T-helper 1 cell treated with Interleukin-12 subunit alpha and Interleukin-12 subunit beta and Interleukin-4 antibody, amounts not matched to agents 30 ng/mL and 1 ng/mL, for 36 hours (primary cell): ENCODE measurements at regions not wholly inside any gene's neighbourhood (a gene's known extent, or its start where the extent isn't known, plus 50 kb on each side); places are given as distances from the start of the nearest gene placed in this dataset.

ENCODE experiments used
- intact Hi-C: fragments of 100-400 bp; cut with micrococcal nuclease; formaldehyde crosslinking; loops from one replicate; pipeline ENCODE4 v1.15.1; 2024

- intact Hi-C loops, result loop anchor here (1.0 kb wide), 1 partner anchor 9 kb away; no protein-coding TSS in a partner anchor
Measured at GRCh38 chr6:140572129-140572528, 1197.7 kb upstream of the CITED2 start.

- intact Hi-C loops, result no loop called here
Measured at GRCh38 chr6:140571145-140571544, 1196.7 kb upstream of the CITED2 start.

GRCh38 chr6:140567466-140567865, 1193.0 kb upstream of the CITED2 start:
- intact Hi-C loops, result no loop called here

- intact Hi-C loops, result no loop called here
Measured at GRCh38 chr6:140566781-140567277, 1192.4 kb upstream of the CITED2 start.

DNA sequence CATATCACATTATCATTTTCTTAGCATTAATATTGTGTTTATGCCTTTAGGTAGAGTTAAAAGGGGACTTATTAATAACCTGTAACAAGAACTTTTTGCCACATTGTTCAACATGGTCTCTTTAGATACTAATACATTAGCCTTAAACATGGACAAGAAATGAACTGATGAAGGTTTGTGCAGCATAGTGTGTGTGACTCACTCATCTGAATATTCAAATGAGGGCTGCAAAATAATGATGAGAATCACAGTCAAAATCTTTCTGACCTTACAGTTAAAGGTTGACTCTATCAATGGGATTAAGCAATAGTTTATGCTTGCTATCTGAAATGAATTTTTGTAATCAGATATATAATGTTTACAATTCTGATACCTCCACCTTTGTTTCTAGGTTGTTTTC, 1189.3 kb upstream of the CITED2 start:
- intact Hi-C loops, result no loop called here

DNA sequence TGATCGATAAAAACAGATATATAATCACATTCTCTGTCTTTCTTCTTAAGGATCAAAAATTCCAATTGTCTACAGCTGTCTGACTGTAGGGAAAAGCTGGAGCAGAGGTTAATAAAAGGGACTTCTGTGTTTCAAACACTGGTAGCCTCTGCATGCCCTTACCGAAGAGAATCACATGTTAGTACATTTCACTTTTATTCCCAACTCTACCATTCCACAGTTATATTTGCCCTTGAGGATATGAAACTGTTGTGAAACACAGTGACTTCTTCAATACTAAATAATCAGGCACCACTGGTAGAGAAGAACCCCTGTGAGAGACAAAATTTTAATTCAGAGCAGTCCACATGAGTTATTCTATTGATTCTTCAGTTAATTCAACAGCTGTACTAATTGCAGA, 1187.3 kb upstream of the CITED2 start:
- intact Hi-C loops, result no loop called here

GRCh38 chr6:140560671-140561070, 1186.2 kb upstream of the CITED2 start:
- intact Hi-C loops, result no loop called here

DNA sequence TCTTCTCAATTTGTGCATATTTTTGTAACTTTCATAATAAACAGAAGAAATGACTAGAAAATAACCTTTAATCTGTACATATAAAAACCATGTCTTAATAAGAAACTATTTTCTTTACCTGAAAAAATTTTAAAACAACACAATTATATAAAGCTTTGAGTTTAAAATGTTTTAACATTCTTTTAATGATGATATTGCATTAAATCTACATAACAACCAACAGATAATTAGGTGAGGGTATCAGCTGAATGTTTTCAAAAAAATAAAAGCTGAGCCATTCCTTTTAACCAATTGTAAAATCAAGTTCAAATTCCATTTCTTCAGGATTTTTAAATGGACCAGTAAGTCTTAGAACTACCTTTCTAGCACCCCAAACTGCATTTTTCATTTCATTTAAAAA, 1185.0 kb upstream of the CITED2 start:
- intact Hi-C loops, result no loop called here

DNA sequence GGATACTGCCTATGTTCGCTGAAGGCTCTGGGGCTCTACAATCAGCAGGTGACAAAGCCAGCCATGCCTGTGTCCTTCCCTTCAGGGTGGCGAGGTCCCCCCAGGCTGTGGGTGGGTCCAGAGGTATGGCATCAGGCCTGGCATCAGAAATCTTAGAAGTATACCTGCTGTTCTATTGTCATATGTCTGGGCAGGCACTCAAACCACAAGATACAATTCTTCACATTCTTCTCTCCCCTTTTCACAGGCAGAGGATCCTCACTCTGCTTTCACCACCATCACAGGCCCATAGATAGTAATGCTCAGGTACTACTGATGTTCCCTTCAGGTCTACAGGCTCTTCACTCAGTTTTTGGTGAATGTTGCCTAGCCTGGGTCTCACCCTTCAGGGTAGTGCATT, 1180.0 kb upstream of the CITED2 start:
- intact Hi-C loops, result no loop called here

DNA sequence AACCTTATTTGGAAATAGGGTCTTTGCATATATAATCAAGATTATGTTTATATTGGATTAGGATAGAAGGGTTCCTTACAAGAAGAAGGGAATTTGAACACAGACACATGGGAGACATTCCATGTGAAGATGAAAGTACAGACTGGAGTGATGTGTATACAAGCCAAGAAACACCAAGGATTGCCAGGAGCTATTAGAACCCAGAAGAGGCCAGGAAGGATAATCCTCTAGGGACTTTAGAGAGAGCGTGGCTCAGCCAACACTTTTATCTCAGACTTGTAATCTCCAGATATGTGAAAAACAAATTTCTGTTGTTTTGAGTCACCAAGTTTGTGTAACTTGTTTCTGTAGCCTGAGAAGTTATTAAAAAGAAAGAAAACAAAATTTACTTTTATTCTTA, 1173.9 kb upstream of the CITED2 start:
- intact Hi-C loops, result no loop called here

- intact Hi-C loops, result no loop called here
Measured at GRCh38 chr6:140546640-140547039, 1172.2 kb upstream of the CITED2 start.

DNA sequence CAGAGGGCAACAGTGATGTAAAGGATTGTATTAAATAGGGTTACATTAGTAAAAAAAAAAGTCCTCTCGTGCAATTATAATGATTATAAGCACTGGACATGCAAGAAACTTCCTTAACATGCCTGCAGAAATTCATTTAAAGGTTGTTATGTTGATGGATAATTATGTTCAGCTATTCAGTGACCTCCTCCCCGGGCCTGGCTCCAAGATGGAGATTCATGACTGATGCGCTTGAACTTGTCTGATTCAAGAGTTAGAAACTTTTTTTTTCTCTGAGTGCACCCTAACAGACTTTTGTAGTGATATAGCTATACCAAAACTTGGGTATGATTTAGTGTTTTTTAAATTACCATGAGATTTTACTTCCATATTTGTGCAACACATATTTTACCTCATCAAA, 1170.0 kb upstream of the CITED2 start:
- intact Hi-C loops, result no loop called here

- intact Hi-C loops, result no loop called here
Measured at GRCh38 chr6:140542863-140543262, 1168.4 kb upstream of the CITED2 start.

- intact Hi-C loops, result no loop called here
Measured at GRCh38 chr6:140541288-140541687, 1166.8 kb upstream of the CITED2 start.

DNA sequence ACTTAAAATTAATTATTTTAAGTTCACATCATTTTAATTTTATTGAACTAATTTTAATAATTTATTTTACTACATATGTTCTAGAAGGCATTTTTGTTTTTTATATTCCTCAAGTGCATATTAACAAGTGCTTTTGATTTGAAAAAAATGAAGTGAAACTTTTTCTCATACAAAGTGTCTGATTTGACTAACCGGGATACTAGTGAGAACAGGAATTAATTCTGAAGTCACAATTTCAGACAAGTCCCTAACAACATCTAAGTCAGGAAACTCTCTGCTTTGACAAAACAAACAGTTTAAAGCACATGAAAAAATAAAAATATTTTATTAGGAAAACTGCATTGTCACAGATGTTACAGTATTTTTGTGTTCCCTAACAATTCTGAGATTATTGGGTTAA, 1166.3 kb upstream of the CITED2 start:
- intact Hi-C loops, result no loop called here

DNA sequence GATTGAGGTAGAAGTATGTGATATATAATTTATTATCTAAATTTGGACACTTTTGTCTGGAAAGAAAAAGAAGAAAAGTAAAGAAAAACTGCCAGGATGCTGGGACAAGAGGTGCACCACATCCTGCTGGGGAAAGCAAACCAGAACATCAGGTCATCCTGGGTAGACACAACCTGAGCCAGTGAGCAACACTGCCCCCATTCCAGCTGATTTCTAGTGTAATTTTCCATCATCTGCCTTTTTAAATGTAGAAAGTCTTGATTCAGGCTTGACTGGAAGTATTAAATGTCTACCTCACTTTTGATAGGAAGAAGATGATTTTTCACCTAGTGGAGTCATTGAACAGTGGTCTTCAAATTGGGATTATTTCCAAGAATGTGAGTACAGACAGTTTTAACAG, 1164.5 kb upstream of the CITED2 start:
- intact Hi-C loops, result no loop called here

GRCh38 chr6:140537834-140538705, 1163.6 kb upstream of the CITED2 start:
- intact Hi-C loops, result no loop called here

DNA sequence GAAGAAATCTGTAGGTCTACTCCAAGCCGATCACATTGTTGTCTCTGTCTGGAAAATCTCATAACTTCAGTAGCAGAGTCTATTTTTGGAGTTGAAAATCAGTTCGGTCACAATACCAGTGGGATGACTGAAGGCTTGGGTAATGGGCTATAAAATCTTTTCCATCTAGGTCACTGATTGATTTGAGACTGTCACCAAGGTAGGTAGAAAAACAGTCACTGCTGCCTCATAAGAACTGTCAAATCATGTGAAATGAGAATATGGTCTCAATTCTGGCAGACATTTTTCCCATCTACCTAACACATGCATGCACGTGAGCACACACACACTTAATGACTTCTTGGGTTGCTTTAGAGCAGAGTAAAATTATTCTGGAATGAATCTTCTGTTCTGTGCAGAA, 1162.8 kb upstream of the CITED2 start:
- intact Hi-C loops, result no loop called here

DNA sequence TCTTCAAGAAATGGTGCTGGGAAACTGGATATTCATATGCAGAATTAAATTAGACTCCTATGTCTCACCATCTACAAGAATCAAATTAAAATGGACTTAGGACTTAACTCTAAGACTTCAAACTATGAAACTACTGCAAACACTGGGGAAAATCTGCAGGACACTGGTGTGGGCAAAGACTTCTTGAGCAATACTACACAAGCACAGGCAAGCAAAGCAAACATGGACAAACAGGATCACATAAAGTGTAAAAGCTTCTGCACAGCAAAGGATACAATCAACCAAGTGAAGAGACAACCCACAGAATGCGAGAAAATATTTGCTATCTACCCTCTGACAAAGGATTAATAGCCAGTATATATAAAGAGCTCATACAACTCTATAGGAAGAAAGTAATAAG, 1161.1 kb upstream of the CITED2 start:
- intact Hi-C loops, result no loop called here

GRCh38 chr6:140533526-140533925, 1159.1 kb upstream of the CITED2 start:
- intact Hi-C loops, result no loop called here

DNA sequence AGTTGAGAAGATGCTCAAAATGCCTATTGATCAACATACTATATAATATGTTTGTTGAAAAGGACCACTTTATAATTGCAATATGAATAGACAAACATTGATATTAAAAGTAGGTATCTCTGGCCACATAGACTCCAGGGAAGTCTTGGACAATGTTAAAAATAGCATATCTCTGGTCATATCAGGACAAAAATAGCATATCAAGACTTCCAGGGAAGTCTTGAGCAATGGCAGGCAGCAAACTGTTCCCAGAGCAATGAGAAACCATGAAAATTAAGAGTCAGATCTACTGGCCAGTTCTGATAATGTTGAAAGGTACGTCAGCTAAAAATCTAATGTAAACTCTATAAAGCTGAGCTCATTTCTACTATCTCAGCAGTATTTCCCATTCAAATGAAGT, 1130.3 kb upstream of the CITED2 start:
- intact Hi-C loops, result no loop called here

- intact Hi-C loops, result no loop called here
Measured at GRCh38 chr6:140500849-140501248, 1126.4 kb upstream of the CITED2 start.

DNA sequence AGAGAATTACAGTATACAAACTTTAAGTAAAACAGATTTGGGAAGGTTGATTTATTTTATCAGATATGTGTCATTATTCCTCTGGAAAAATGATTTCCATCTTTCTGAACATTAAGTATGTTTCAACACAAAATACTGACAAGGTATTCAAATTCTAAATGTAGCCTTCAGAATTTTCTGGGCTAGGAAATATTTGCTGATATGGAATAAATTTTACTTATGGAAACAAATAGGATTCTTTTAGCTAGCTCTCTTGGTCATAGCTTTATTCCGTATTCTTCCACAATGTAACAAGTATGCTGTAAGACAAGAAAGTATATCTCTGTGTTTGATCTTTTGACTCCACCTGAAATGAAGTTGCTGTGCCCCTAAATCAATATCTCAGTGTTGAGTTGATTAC, 1125.2 kb upstream of the CITED2 start:
- intact Hi-C loops, result no loop called here
